ENCODE measurements at regions not wholly inside any gene's neighbourhood (a gene's known extent, or its start where the extent isn't known, plus 50 kb on each side); places are given as distances from the start of the nearest gene placed in this dataset.

GRCh38 chr5:66241136-66241825 lies 97.2 kb downstream of the SREK1 start:
- TF ChIP-seq, protein P1, sequence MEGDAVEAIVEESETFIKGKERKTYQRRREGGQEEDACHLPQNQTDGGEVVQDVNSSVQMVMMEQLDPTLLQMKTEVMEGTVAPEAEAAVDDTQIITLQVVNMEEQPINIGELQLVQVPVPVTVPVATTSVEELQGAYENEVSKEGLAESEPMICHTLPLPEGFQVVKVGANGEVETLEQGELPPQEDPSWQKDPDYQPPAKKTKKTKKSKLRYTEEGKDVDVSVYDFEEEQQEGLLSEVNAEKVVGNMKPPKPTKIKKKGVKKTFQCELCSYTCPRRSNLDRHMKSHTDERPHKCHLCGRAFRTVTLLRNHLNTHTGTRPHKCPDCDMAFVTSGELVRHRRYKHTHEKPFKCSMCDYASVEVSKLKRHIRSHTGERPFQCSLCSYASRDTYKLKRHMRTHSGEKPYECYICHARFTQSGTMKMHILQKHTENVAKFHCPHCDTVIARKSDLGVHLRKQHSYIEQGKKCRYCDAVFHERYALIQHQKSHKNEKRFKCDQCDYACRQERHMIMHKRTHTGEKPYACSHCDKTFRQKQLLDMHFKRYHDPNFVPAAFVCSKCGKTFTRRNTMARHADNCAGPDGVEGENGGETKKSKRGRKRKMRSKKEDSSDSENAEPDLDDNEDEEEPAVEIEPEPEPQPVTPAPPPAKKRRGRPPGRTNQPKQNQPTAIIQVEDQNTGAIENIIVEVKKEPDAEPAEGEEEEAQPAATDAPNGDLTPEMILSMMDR (IDR thresholded peaks at IDR 0.05; ENCODE audit: low read length): peak; percentile 16; the same call in 1 of the 2 replicates
- no peak for TF ChIP-seq EZH2 (IDR thresholded peaks at IDR 0.05; ENCODE audit: borderline replicate concordance, low read length)
- Histone ChIP-seq H2AFZ (ENCODE audit: low read length) (no peak overlapping the region), H3K79me2 (ENCODE audit: insufficient read depth, low read length) (no peaks in the 10 kb centered on the region), H3K4me2 (ENCODE audit: low read length) (no peak overlapping the region), H4K20me1 (ENCODE audit: insufficient read depth, low read length) (no peaks in the 10 kb centered on the region), H3K4me3 (ENCODE audit: low read depth, low read length, poor library complexity, severe bottlenecking) (no peak overlapping the region), H3F3A (ENCODE audit: insufficient read depth, low read length) (no peaks in the 10 kb centered on the region), H3K4me1 (ENCODE audit: insufficient read depth, low read length, severe bottlenecking) (no peaks in the 10 kb centered on the region), H3K9ac (ENCODE audit: low read length) (no peak overlapping the region), H3K27ac (ENCODE audit: low read depth, low read length, poor library complexity, severe bottlenecking) (no peak overlapping the region), H3K36me3 (ENCODE audit: insufficient read depth, low read length) (no peaks in the 10 kb centered on the region), H3K9me2 (ENCODE audit: low read depth, low read length) (no peaks in the 10 kb centered on the region), H3K9me3 (ENCODE audit: low read length) (no peaks in the 10 kb centered on the region), H3K27me3 (ENCODE audit: insufficient read depth, low read length) (no peaks in the 10 kb centered on the region; the same call in 1 of the 2 replicates)

DNA sequence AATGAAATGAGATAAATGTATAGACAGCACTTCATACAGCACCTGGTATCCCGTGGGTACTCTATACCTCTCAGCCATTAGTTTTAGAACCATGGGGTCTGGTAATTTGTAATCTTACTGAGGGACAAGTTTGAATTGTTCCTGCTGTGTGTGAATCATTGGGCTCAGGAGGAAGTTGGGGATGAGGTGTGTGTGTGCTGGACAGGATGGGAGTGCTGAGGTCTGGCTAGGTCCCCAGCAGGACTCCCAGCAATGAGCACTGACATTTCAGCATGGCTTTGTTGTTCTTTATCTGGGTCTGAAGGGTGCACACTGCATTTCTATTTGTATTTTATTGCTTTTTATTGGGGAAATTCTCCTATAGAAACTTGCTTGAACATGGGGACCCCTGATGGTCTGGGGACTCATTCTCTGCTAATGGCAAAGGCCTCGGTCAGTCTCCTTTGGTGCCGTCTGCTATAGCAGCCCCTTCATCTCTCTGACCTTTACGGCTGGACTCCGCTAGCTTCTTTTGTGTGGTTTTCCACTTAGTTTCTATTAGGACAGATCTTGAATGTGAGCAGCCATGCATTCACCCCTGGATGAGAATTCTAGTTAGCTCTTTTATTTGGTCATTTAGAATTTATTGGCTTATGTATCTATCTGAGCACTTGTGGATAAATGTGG lies 98.1 kb downstream of the SREK1 start:
- Histone ChIP-seq H3F3A (ENCODE audit: insufficient read depth, low read length) (no peaks in the 10 kb centered on the region), H3K4me2 (ENCODE audit: low read length) (no peak overlapping the region), H3K4me3 (ENCODE audit: low read depth, low read length, poor library complexity, severe bottlenecking) (no peak overlapping the region), H3K9me2 (ENCODE audit: low read depth, low read length) (no peaks in the 10 kb centered on the region), H3K4me1 (ENCODE audit: insufficient read depth, low read length, severe bottlenecking) (no peaks in the 10 kb centered on the region), H2AFZ (ENCODE audit: low read length) (no peak overlapping the region), H4K20me1 (ENCODE audit: insufficient read depth, low read length) (no peaks in the 10 kb centered on the region), H3K36me3 (ENCODE audit: insufficient read depth, low read length) (no peaks in the 10 kb centered on the region), H3K79me2 (ENCODE audit: insufficient read depth, low read length) (no peaks in the 10 kb centered on the region), H3K9ac (ENCODE audit: low read length) (no peak overlapping the region), H3K27me3 (ENCODE audit: insufficient read depth, low read length) (no peaks in the 10 kb centered on the region; the same call in 1 of the 2 replicates), H3K9me3 (ENCODE audit: low read length) (no peaks in the 10 kb centered on the region), H3K27ac (ENCODE audit: low read depth, low read length, poor library complexity, severe bottlenecking) (no peak overlapping the region)
- TF ChIP-seq, protein P1 (IDR thresholded peaks at IDR 0.05; ENCODE audit: low read length): no peak
- no peak for TF ChIP-seq EZH2 (IDR thresholded peaks at IDR 0.05; ENCODE audit: borderline replicate concordance, low read length)

DNA sequence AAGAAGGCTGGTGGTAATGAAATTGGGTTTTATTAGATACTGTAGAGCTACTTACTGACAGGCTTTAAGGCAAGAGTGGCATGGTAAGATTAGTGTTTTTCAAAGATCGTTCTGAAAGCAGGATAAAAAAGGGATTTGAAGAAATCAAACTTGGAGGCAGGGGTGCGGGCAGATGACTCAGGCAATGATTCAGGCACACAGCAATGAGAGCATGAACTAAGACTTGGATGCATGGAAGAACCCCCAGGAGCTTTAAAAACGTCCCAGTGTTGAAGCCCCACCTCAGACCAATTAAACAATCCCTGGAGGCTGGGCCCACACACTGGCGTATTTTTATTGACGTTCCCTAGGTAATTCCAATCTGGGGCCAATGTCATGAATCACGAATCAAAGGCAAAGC lies 102.5 kb downstream of the SREK1 start:
- Histone ChIP-seq H3K9me2 (ENCODE audit: low read depth, low read length) (no peaks in the 10 kb centered on the region), H4K20me1 (ENCODE audit: insufficient read depth, low read length) (no peaks in the 10 kb centered on the region), H3K9ac (ENCODE audit: low read length) (no peak overlapping the region), H3K79me2 (ENCODE audit: insufficient read depth, low read length) (no peaks in the 10 kb centered on the region), H3K27ac (ENCODE audit: low read depth, low read length, poor library complexity, severe bottlenecking) (no peak overlapping the region), H3K27me3 (ENCODE audit: insufficient read depth, low read length) (no peaks in the 10 kb centered on the region), H3K9me3 (ENCODE audit: low read length) (no peaks in the 10 kb centered on the region), H3K4me3 (ENCODE audit: low read depth, low read length, poor library complexity, severe bottlenecking) (no peak overlapping the region), H3F3A (ENCODE audit: insufficient read depth, low read length) (no peaks in the 10 kb centered on the region), H2AFZ (ENCODE audit: low read length) (no peak overlapping the region), H3K4me2 (ENCODE audit: low read length) (no peak overlapping the region), H3K36me3 (ENCODE audit: insufficient read depth, low read length) (no peaks in the 10 kb centered on the region), H3K4me1 (ENCODE audit: insufficient read depth, low read length, severe bottlenecking) (no peaks in the 10 kb centered on the region)
- no peak for TF ChIP-seq EZH2 (IDR thresholded peaks at IDR 0.05; ENCODE audit: borderline replicate concordance, low read length)
- TF ChIP-seq, protein P1 (IDR thresholded peaks at IDR 0.05; ENCODE audit: low read length): no peak
